Duodenal mucosa (tissue), 2 donors: ENCODE measurements at regions not wholly inside any gene's neighbourhood (a gene's known extent, or its start where the extent isn't known, plus 50 kb on each side); places are given as distances from the start of the nearest gene placed in this dataset.

Experiments used
- H3K27ac ChIP-seq: one replicate; pipeline ENCODE4 v1.7.0; 2013; ENCODE audit warnings: low read depth, low read length
- H3K27me3 ChIP-seq, 2 donors: one replicate each; pipeline ENCODE4 v1.7.0; 2013; ENCODE audit warnings: low read length in 2 of 2, control low read depth in 1 of 2; ENCODE audit not compliant: insufficient read depth in 2 of 2, control insufficient read depth in 1 of 2
- H3K36me3 ChIP-seq, 2 donors: one replicate each; pipeline ENCODE4 v1.7.0; 2013; ENCODE audit warnings: low read length in 2 of 2, control low read depth in 1 of 2; ENCODE audit not compliant: insufficient read depth in 2 of 2, control insufficient read depth in 1 of 2
- H3K4me1 ChIP-seq, 2 donors: one replicate each; pipeline ENCODE4 v1.7.0; 2013; ENCODE audit warnings: low read length in 2 of 2, control low read depth in 1 of 2; ENCODE audit not compliant: insufficient read depth in 2 of 2, control insufficient read depth in 1 of 2
- H3K4me3 ChIP-seq, 2 donors: one replicate each; pipeline ENCODE4 v1.7.0; 2013; ENCODE audit warnings: low read length in 2 of 2, low read depth in 1 of 2
- H3K9ac ChIP-seq, 2 donors: one replicate each; pipeline ENCODE4 v1.7.0; 2013; ENCODE audit warnings: low read length in 2 of 2, low read depth in 1 of 2
- H3K9me3 ChIP-seq, 2 donors: one replicate each; pipeline ENCODE4 v1.7.0; 2013; ENCODE audit warnings: low read length in 2 of 2, control low read depth in 1 of 2; ENCODE audit not compliant: control insufficient read depth in 1 of 2

GRCh38 chr14:34129927-34130552, 179.2 kb upstream of the EGLN3 start:
- H3K27ac ChIP-seq: no peak overlapping the region
- H3K9me3 ChIP-seq: no peaks in the 10 kb centered on the region
- no peaks in the 10 kb centered on the region for H3K27me3 ChIP-seq
- no peak overlapping the region for H3K9ac ChIP-seq
- H3K4me1 ChIP-seq: no peaks in the 10 kb centered on the region
- no peaks in the 10 kb centered on the region for H3K36me3 ChIP-seq
- H3K4me3 ChIP-seq: no peak overlapping the region

GRCh38 chr14:34128665-34129064, 177.8 kb upstream of the EGLN3 start:
- Histone ChIP-seq H3K27ac (no peak overlapping the region), H3K27me3 (no peaks in the 10 kb centered on the region), H3K36me3 (no peaks in the 10 kb centered on the region), H3K4me1 (no peaks in the 10 kb centered on the region), H3K9me3 (no peaks in the 10 kb centered on the region), H3K9ac (no peak overlapping the region), H3K4me3 (no peak overlapping the region)

GRCh38 chr14:34126586-34126985, 175.7 kb upstream of the EGLN3 start:
- H3K4me3 ChIP-seq: no peak overlapping the region
- H3K9me3 ChIP-seq: no peaks in the 10 kb centered on the region
- H3K27me3 ChIP-seq: no peaks in the 10 kb centered on the region
- no peak overlapping the region for H3K9ac ChIP-seq
- H3K27ac ChIP-seq: no peak overlapping the region
- no peaks in the 10 kb centered on the region for H3K4me1 ChIP-seq
- H3K36me3 ChIP-seq: no peaks in the 10 kb centered on the region

GRCh38 chr14:34124585-34124984, 173.7 kb upstream of the EGLN3 start:
- H3K4me1 ChIP-seq: no peaks in the 10 kb centered on the region
- no peak overlapping the region for H3K9ac ChIP-seq
- H3K9me3 ChIP-seq: no peaks in the 10 kb centered on the region
- no peak overlapping the region for H3K27ac ChIP-seq
- H3K36me3 ChIP-seq: no peaks in the 10 kb centered on the region
- no peaks in the 10 kb centered on the region for H3K27me3 ChIP-seq
- no peak overlapping the region for H3K4me3 ChIP-seq

GRCh38 chr14:34122650-34123049, 171.8 kb upstream of the EGLN3 start:
- Histone ChIP-seq H3K36me3 (no peaks in the 10 kb centered on the region), H3K4me3 (no peak overlapping the region), H3K4me1 (no peaks in the 10 kb centered on the region), H3K27ac (no peak overlapping the region), H3K9ac (no peak overlapping the region), H3K9me3 (no peaks in the 10 kb centered on the region), H3K27me3 (no peaks in the 10 kb centered on the region)

- Histone ChIP-seq H3K27me3 (no peaks in the 10 kb centered on the region), H3K36me3 (no peaks in the 10 kb centered on the region), H3K4me3 (no peak overlapping the region), H3K9ac (no peak overlapping the region), H3K9me3 (no peaks in the 10 kb centered on the region), H3K4me1 (no peaks in the 10 kb centered on the region), H3K27ac (no peak overlapping the region)
These were observed 171.2 kb upstream of the EGLN3 start for GRCh38 chr14:34122081-34122480.

GRCh38 chr14:34120185-34120977, 169.5 kb upstream of the EGLN3 start:
- H3K4me3 ChIP-seq: no peak overlapping the region
- no peaks in the 10 kb centered on the region for H3K27me3 ChIP-seq
- H3K27ac ChIP-seq: no peak overlapping the region
- no peak overlapping the region for H3K9ac ChIP-seq
- no peaks in the 10 kb centered on the region for H3K4me1 ChIP-seq
- H3K9me3 ChIP-seq: peaks cover 0 to 2% of the 10 kb centered on the region in 2 donors
- no peaks in the 10 kb centered on the region for H3K36me3 ChIP-seq

- Histone ChIP-seq H3K9ac (no peak overlapping the region), H3K4me1 (no peaks in the 10 kb centered on the region), H3K4me3 (no peak overlapping the region), H3K36me3 (no peaks in the 10 kb centered on the region), H3K9me3 (peaks cover 0 to 2% of the 10 kb centered on the region in 2 donors), H3K27me3 (no peaks in the 10 kb centered on the region), H3K27ac (no peak overlapping the region)
These were observed 168.4 kb upstream of the EGLN3 start for GRCh38 chr14:34119107-34119858.

- no peak overlapping the region for H3K27ac ChIP-seq
- no peak overlapping the region for H3K9ac ChIP-seq
- no peaks in the 10 kb centered on the region for H3K4me1 ChIP-seq
- H3K36me3 ChIP-seq: no peaks in the 10 kb centered on the region
- H3K27me3 ChIP-seq: no peaks in the 10 kb centered on the region
- H3K4me3 ChIP-seq: no peak overlapping the region
- peaks cover 0 to 2% of the 10 kb centered on the region in 2 donors for H3K9me3 ChIP-seq
These were observed 163.1 kb upstream of the EGLN3 start for GRCh38 chr14:34113991-34114390.

GRCh38 chr14:34113005-34113511, 162.2 kb upstream of the EGLN3 start:
- peaks cover 0 to 2% of the 10 kb centered on the region in 2 donors for H3K9me3 ChIP-seq
- H3K9ac ChIP-seq: no peak overlapping the region
- no peak overlapping the region for H3K4me3 ChIP-seq
- H3K27ac ChIP-seq: no peak overlapping the region
- no peaks in the 10 kb centered on the region for H3K36me3 ChIP-seq
- H3K4me1 ChIP-seq: no peaks in the 10 kb centered on the region
- H3K27me3 ChIP-seq: no peaks in the 10 kb centered on the region
